Parathyroid adenoma (tissue), 2 donors: ENCODE measurements at regions not wholly inside any gene's neighbourhood (a gene's known extent, or its start where the extent isn't known, plus 50 kb on each side); places are given as distances from the start of the nearest gene placed in this dataset.

Source experiments
- H2AFZ ChIP-seq: fragments of 300-600 bp; sonication (generic); one replicate; pipeline ENCODE4 v1.7.0; 2017; ENCODE audit warnings: antibody characterized with exemption, mild to moderate bottlenecking
- H3K27ac ChIP-seq: fragments of 300-600 bp; sonication (generic); one replicate; pipeline ENCODE4 v1.7.0; 2017
- H3K27me3 ChIP-seq: fragments of 300-600 bp; sonication (generic); one replicate; pipeline ENCODE4 v1.7.0; 2017; ENCODE audit warnings: low read length; ENCODE audit not compliant: control insufficient read depth, insufficient read depth
- H3K36me3 ChIP-seq: fragments of 300-600 bp; sonication (generic); one replicate; pipeline ENCODE4 v1.7.0; 2017; ENCODE audit warnings: low read length; ENCODE audit not compliant: control insufficient read depth, insufficient read depth
- H3K4me1 ChIP-seq: fragments of 300-600 bp; sonication (generic); one replicate; pipeline ENCODE4 v1.7.0; 2017; ENCODE audit warnings: control low read depth
- H3K4me2 ChIP-seq: fragments of 300-600 bp; sonication (generic); one replicate; pipeline ENCODE4 v1.7.0; 2017; ENCODE audit warnings: low read length
- H3K4me3 ChIP-seq: fragments of 300-600 bp; sonication (generic); one replicate; pipeline ENCODE4 v1.7.0; 2017; ENCODE audit warnings: low read depth, low read length
- H3K79me2 ChIP-seq: fragments of 300-600 bp; sonication (generic); one replicate; pipeline ENCODE4 v1.7.0; 2017; ENCODE audit warnings: control low read depth
- H3K9ac ChIP-seq: fragments of 300-600 bp; sonication (generic); one replicate; pipeline ENCODE4 v1.7.0; 2017; ENCODE audit warnings: mild to moderate bottlenecking
- H3K9me3 ChIP-seq: fragments of 300-600 bp; sonication (generic); one replicate; pipeline ENCODE4 v1.7.0; 2017; ENCODE audit warnings: low read length; ENCODE audit not compliant: control insufficient read depth
- CTCF ChIP-seq: fragments of 300-600 bp; sonication (generic); IDR thresholded peaks from one replicate; pipeline ENCODE4 v1.7.0; 2017; ENCODE audit warnings: antibody characterized with exemption, mild to moderate bottlenecking
- donor health status: primary hyperparathyroidism.

DNA sequence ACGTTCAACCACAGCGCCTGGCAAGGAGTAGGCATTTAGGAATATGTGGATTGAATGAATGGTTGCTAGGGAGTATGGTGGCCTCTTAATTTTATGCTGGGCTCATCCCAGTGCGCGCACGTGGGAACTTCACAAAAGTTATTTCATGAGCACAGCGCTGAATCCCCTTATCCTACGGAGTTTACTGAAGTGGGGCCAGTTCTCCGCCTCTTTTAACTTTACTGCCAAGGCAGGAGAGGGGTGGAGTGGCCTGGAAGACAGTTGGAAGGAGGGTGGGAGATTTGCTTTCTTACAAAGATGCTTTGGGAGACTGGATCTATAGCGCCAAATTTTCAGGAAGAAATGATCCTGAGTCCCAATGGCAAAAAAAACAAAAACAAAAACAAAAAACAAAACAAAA lies 326.5 kb downstream of the SH3GL2 start:
- H3K4me1 ChIP-seq, result no peaks in the 10 kb centered on the region
- H3K79me2 ChIP-seq, result no peaks in the 10 kb centered on the region
- TF ChIP-seq CTCF, result no peak
- H3K27me3 ChIP-seq, result no peaks in the 10 kb centered on the region
- H3K27ac ChIP-seq, result no peak overlapping the region
- no peak overlapping the region for H3K4me2 ChIP-seq
- no peak overlapping the region for H2AFZ ChIP-seq
- no peaks in the 10 kb centered on the region for H3K9me3 ChIP-seq
- H3K36me3 ChIP-seq, result no peaks in the 10 kb centered on the region
- H3K4me3 ChIP-seq, result no peak overlapping the region
- H3K9ac ChIP-seq, result no peak overlapping the region

DNA sequence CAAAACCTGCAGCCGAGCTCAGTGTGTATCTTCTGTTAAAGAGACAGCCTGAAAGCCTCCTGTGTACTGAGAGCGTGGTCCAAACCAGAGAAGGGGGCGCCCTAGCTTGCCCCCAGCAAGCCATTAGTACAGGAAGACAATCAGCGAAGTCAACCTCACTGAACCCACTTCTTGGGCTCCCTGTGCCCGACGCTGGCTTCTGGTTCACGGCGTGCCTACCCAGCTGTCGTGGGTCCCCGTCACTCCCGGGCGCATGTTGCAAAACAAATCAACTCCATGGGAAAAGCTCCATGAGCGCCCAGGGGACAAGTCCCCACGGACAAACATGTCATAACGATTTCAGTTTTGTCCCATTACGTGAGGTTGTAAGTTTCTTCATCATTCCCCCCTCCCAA lies 326.9 kb downstream of the SH3GL2 start:
- H3K9ac ChIP-seq, result no peak overlapping the region

DNA sequence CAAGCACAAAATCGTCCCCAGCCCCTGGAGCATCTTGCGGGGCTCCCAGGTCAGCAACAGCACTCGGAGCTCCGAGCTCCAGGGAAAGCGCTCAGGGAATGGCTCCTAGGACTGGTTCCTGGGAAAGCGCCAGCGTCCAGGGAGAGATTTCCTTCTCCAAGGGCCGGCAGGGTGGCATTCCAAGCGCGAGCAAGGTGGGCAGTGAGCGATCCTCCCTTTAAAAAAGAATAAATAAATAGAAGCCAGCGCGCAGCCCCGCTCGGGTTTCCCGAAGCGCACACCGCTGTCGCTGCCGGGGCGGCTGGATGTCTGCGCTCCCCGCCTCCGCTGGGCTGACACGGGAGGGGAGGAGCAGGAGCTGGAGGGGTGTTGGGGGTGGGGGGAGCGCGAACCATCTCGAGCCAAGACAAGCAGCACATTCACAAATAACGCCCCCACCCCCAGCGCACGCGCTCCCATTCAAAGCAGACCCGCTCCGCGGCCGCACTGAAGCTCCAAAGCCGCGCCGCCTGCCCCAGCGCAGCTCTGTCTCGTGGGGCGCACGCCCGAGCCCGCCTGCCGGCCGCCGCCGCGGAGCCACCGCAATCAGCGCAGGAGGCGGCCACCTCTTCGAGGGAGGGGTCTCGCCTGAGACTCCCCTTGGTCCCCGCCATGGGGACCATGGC lies 327.4 kb downstream of the SH3GL2 start:
- Histone ChIP-seq H3K9ac (no peak overlapping the region), H3K79me2 (no peaks in the 10 kb centered on the region), H3K4me3 (no peak overlapping the region), H3K9me3 (no peaks in the 10 kb centered on the region), H3K27ac (no peak overlapping the region), H2AFZ (no peak overlapping the region), H3K27me3 (no peaks in the 10 kb centered on the region), H3K36me3 (no peaks in the 10 kb centered on the region), H3K4me2 (no peak overlapping the region), H3K4me1 (no peaks in the 10 kb centered on the region)
- TF ChIP-seq CTCF, result no peak

More for the DNA sequence above, 326.9 kb downstream of the SH3GL2 start:
- Histone ChIP-seq H3K9me3 (no peaks in the 10 kb centered on the region), H3K4me1 (no peaks in the 10 kb centered on the region), H3K4me2 (no peak overlapping the region), H3K36me3 (no peaks in the 10 kb centered on the region), H3K4me3 (no peak overlapping the region), H2AFZ (no peak overlapping the region), H3K79me2 (no peaks in the 10 kb centered on the region), H3K27me3 (no peaks in the 10 kb centered on the region), H3K27ac (no peak overlapping the region)
- TF ChIP-seq CTCF, result no peak

GRCh38 chr9:17906841-17907778 lies 328.2 kb downstream of the SH3GL2 start:
- Histone ChIP-seq H3K4me3 (no peak overlapping the region), H3K4me2 (no peak overlapping the region), H3K36me3 (no peaks in the 10 kb centered on the region), H3K9me3 (no peaks in the 10 kb centered on the region), H3K27ac (no peak overlapping the region), H2AFZ (no peak overlapping the region), H3K4me1 (no peaks in the 10 kb centered on the region), H3K79me2 (no peaks in the 10 kb centered on the region), H3K9ac (no peak overlapping the region), H3K27me3 (no peaks in the 10 kb centered on the region)
- no peak for TF ChIP-seq CTCF
